Globus pallidus (tissue), 1 donor: ENCODE measurements at regions not wholly inside any gene's neighbourhood (a gene's known extent, or its start where the extent isn't known, plus 50 kb on each side); places are given as distances from the start of the nearest gene placed in this dataset.

Source experiments
- DNase-seq: peaks from one replicate; pipeline ENCODE4 v3.0.0-alpha.2; 2015; ENCODE audit warnings: low spot score

GRCh38 chrX:134717698-134718097 lies 59.4 kb upstream of the PLAC1 start:
- DNase-seq: no peak

- no peak for DNase-seq
These were observed 58.3 kb upstream of the PLAC1 start for GRCh38 chrX:134716620-134717012.

GRCh38 chrX:134715930-134716619 lies 57.8 kb upstream of the PLAC1 start:
- DNase-seq: no peak

- no peak for DNase-seq
These were observed 56.4 kb upstream of the PLAC1 start for GRCh38 chrX:134714633-134715110.

GRCh38 chrX:134713618-134714107 lies 55.4 kb upstream of the PLAC1 start:
- no peak for DNase-seq

- no peak for DNase-seq
These were observed 54.0 kb upstream of the PLAC1 start for GRCh38 chrX:134712272-134712671.

- DNase-seq: no peak
These were observed 53.1 kb upstream of the PLAC1 start for GRCh38 chrX:134711135-134711921.
